HEK293T (cell line): ENCODE measurements at regions not wholly inside any gene's neighbourhood (a gene's known extent, or its start where the extent isn't known, plus 50 kb on each side); places are given as distances from the start of the nearest gene placed in this dataset.

Source experiments
- LEF1 ChIP-seq: fragments of 450-650 bp; IDR thresholded peaks from 2 replicates; pipeline ENCODE4 v1.6.1; 2017; ENCODE audit warnings: mild to moderate bottlenecking, borderline replicate concordance
- SP1 ChIP-seq: fragments of 450-650 bp; IDR thresholded peaks from 2 replicates; pipeline ENCODE4 v1.6.1; 2017

DNA sequence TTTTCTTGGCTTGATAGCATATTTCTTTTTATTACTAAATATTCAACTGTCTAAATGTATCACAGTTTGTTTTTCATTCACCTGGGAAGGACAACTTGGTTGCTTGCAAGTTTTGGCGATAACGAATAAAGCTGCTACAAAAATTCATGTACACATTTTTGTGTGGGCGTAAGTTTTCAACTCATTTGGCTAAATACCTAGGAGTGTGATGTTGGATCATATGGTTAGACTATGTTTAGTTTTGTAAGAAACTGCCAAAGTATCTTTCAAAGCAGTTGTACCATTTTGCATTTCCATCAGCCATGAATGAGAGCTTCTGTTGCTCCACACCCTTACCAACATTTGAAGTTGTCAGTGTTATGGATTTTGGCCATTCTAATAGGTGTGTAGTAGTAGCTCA lies 428.0 kb downstream of the ACTL7B start:
- TF ChIP-seq LEF1 = no peak
- TF ChIP-seq SP1 = no peak
